ENCODE measurements at regions not wholly inside any gene's neighbourhood (a gene's known extent, or its start where the extent isn't known, plus 50 kb on each side); places are given as distances from the start of the nearest gene placed in this dataset.

DNA sequence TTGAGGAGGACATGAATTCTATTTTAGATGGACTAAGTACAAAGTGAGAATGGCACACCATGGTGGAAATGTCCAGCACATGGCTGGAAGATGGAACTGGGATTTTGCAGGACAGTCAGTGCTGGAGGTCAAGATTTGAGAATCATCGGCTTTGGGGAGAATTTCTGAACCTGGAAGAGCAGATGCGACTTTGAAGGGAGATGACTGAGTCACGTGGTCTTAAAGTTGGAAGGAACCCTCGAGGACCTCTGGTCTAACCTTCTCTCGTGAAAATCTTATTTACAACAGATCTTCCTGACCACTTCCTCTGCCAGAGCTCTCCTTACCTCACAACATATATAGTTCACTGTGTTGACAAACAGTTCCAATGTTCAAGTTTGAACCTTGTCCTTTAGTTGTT, 415.4 kb downstream of the ATP23 start:
- Histone ChIP-seq H4K20me1 (ENCODE audit: insufficient read depth) (no peaks in the 10 kb centered on the region), H3K27ac (ENCODE audit: low read depth in 2 of 2, low read length in 1 of 2) (no peak overlapping the region), H3K4me1 (ENCODE audit: control insufficient read depth in 1 of 2, insufficient read depth in 2 of 2, low read depth in 1 of 2, low read length in 1 of 2) (peaks cover 0 to 5% of the 10 kb centered on the region in 2 experiments; a peak in 2 of 4 replicates), H2AFZ (ENCODE audit: low read depth) (no peak overlapping the region), H3F3A (replicated peaks; ENCODE audit: insufficient read depth) (no peaks in the 10 kb centered on the region), H3K27me3 (ENCODE audit: insufficient read depth) (no peaks in the 10 kb centered on the region; the same call in 1 of the 2 replicates), H3K9ac (no peak overlapping the region), H3K36me3 (replicated peaks in 1 of 2; ENCODE audit: control insufficient read depth in 1 of 2, insufficient read depth in 2 of 2, low read length in 1 of 2) (no peaks in the 10 kb centered on the region), H3K4me2 (no peak overlapping the region), H3K9me3 (no peaks in the 10 kb centered on the region), H3K4me3 (ENCODE audit: low read depth in 2 of 2, low read length in 1 of 2) (no peak overlapping the region), H3K79me2 (ENCODE audit: insufficient read depth) (no peaks in the 10 kb centered on the region), H3K9me2 (no peaks in the 10 kb centered on the region)
- POLR2A ChIA-PET: no interaction called here
- no peak for DNase-seq
- TF ChIP-seq EZH2phosphoT487 (IDR thresholded peaks at IDR 0.05; ENCODE audit: borderline replicate concordance, low read depth) (no peak), USF2 (IDR thresholded peaks at IDR 0.05; ENCODE audit: borderline replicate concordance, low read depth, low read length) (no peak), GATA2 (CRISPR knock-in tag; IDR thresholded peaks at IDR 0.05) (no peak), USF1 (IDR thresholded peaks at IDR 0.05; ENCODE audit: borderline replicate concordance, low read depth) (no peak), JUND (IDR thresholded peaks at IDR 0.05) (no peak), IRF3 (IDR thresholded peaks at IDR 0.05; ENCODE audit: low read depth, low read length) (no peak), YY1 (IDR thresholded peaks at IDR 0.05; ENCODE audit: low read depth) (no peak), RXRA (IDR thresholded peaks at IDR 0.05; ENCODE audit: borderline replicate concordance, low read depth) (no peak), SIN3A (IDR thresholded peaks at IDR 0.05; ENCODE audit: borderline replicate concordance, low read depth, low read length) (no peak), FOSL2 (IDR thresholded peaks at IDR 0.05; ENCODE audit: borderline replicate concordance, low read depth) (no peak), MEF2A (IDR thresholded peaks at IDR 0.05; ENCODE audit: borderline replicate concordance, low read depth) (no peak), MXI1 (IDR thresholded peaks at IDR 0.05; ENCODE audit: low read depth, low read length) (no peak), NFIC (IDR thresholded peaks at IDR 0.05; ENCODE audit: borderline replicate concordance) (no peak), TCF12 (IDR thresholded peaks at IDR 0.05) (no peak), TAF1 (IDR thresholded peaks at IDR 0.05; ENCODE audit: borderline replicate concordance, low read depth, low read length) (no peak)
- TF ChIP-seq, protein P1, sequence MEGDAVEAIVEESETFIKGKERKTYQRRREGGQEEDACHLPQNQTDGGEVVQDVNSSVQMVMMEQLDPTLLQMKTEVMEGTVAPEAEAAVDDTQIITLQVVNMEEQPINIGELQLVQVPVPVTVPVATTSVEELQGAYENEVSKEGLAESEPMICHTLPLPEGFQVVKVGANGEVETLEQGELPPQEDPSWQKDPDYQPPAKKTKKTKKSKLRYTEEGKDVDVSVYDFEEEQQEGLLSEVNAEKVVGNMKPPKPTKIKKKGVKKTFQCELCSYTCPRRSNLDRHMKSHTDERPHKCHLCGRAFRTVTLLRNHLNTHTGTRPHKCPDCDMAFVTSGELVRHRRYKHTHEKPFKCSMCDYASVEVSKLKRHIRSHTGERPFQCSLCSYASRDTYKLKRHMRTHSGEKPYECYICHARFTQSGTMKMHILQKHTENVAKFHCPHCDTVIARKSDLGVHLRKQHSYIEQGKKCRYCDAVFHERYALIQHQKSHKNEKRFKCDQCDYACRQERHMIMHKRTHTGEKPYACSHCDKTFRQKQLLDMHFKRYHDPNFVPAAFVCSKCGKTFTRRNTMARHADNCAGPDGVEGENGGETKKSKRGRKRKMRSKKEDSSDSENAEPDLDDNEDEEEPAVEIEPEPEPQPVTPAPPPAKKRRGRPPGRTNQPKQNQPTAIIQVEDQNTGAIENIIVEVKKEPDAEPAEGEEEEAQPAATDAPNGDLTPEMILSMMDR (IDR thresholded peaks at IDR 0.05): no peak
- TF ChIP-seq, protein P2, sequence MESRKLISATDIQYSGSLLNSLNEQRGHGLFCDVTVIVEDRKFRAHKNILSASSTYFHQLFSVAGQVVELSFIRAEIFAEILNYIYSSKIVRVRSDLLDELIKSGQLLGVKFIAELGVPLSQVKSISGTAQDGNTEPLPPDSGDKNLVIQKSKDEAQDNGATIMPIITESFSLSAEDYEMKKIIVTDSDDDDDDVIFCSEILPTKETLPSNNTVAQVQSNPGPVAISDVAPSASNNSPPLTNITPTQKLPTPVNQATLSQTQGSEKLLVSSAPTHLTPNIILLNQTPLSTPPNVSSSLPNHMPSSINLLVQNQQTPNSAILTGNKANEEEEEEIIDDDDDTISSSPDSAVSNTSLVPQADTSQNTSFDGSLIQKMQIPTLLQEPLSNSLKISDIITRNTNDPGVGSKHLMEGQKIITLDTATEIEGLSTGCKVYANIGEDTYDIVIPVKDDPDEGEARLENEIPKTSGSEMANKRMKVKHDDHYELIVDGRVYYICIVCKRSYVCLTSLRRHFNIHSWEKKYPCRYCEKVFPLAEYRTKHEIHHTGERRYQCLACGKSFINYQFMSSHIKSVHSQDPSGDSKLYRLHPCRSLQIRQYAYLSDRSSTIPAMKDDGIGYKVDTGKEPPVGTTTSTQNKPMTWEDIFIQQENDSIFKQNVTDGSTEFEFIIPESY (IDR thresholded peaks at IDR 0.05; ENCODE audit: borderline replicate concordance, low read depth): no peak
- CTCF ChIA-PET: no interaction called here
- WGBS (ENCODE audit: low lambda C conversion rate): 18% methylated on average over 5 of the region's 5 CpGs
